Keratinocyte (primary cell): ENCODE measurements at regions not wholly inside any gene's neighbourhood (a gene's known extent, or its start where the extent isn't known, plus 50 kb on each side); places are given as distances from the start of the nearest gene placed in this dataset.

Experiments used
- DNase-seq: peaks from one replicate; pipeline ENCODE4 v3.0.0-alpha.2; 2011; ENCODE audit warnings: low read depth, missing footprints, low spot score
- FAIRE-seq: peaks from 2 replicates; lab custom pipeline; 2011; peaks lifted over from hg19 to GRCh38; lab: Jason Lieb, UNC
- H2AFZ ChIP-seq: 2 replicates; pipeline ENCODE4 v1.6.0; 2012; ENCODE audit warnings: low read length, control low read depth, inconsistent platforms; ENCODE audit not compliant: control insufficient read depth
- H3K27ac ChIP-seq: 2 replicates; pipeline ENCODE4 v1.5.1; 2011; ENCODE audit warnings: low read length; ENCODE audit not compliant: control insufficient read depth, insufficient read depth
- H3K27me3 ChIP-seq: 3 replicates; pipeline ENCODE4 v1.6.0; 2011; ENCODE audit warnings: low read length; ENCODE audit not compliant: control insufficient read depth, insufficient read depth; ENCODE audit errors: extremely low read depth
- H3K36me3 ChIP-seq, 2 experiments: 2 replicates in 1 of 2; 3 replicates in 1 of 2; pipeline ENCODE4 v1.5.1; 2011; ENCODE audit warnings: low read length in 2 of 2, mild to moderate bottlenecking in 1 of 2; ENCODE audit not compliant: control insufficient read depth in 2 of 2, insufficient read depth in 2 of 2; ENCODE audit errors: extremely low read depth in 1 of 2
- H3K4me1 ChIP-seq: 3 replicates; pipeline ENCODE4 v1.5.1; 2011; ENCODE audit warnings: low read length; ENCODE audit not compliant: control insufficient read depth, insufficient read depth; ENCODE audit errors: extremely low read depth
- H3K4me2 ChIP-seq: 3 replicates; pipeline ENCODE4 v1.6.0; 2011; ENCODE audit warnings: low read depth, low read length; ENCODE audit not compliant: control insufficient read depth, insufficient read depth; ENCODE audit errors: extremely low read depth
- H3K4me3 ChIP-seq, 3 experiments: fragments of 200-600 bp in 1 of 3; sonication (generic) in 1 of 3; 2 replicates in 2 of 3; 3 replicates in 1 of 3; pipeline ENCODE4 v1.5.1; 2011 to 2016; ENCODE audit warnings: low read length in 3 of 3, mild to moderate bottlenecking in 3 of 3, control low read depth in 2 of 3, inconsistent platforms in 1 of 3, low read depth in 1 of 3, mixed read lengths in 1 of 3, mixed run types in 1 of 3, moderate library complexity in 1 of 3; ENCODE audit not compliant: control insufficient read depth in 2 of 3, insufficient read depth in 2 of 3; ENCODE audit errors: extremely low read depth in 1 of 3
- H3K79me2 ChIP-seq: 2 replicates; pipeline ENCODE4 v1.6.0; 2012; ENCODE audit warnings: low read length; ENCODE audit not compliant: control insufficient read depth, insufficient read depth
- H3K9ac ChIP-seq: 3 replicates; pipeline ENCODE4 v1.6.0; 2011; ENCODE audit warnings: low read length; ENCODE audit not compliant: control insufficient read depth, insufficient read depth; ENCODE audit errors: extremely low read depth
- H3K9me1 ChIP-seq: 3 replicates; pipeline ENCODE4 v1.6.0; 2011; ENCODE audit warnings: low read length; ENCODE audit not compliant: control insufficient read depth, insufficient read depth; ENCODE audit errors: extremely low read depth
- H3K9me3 ChIP-seq: 2 replicates; pipeline ENCODE4 v1.5.1; 2012; ENCODE audit warnings: low read depth, low read length; ENCODE audit not compliant: control insufficient read depth
- H4K20me1 ChIP-seq: 3 replicates; pipeline ENCODE4 v1.6.0; 2011; ENCODE audit warnings: low read length; ENCODE audit not compliant: control insufficient read depth, insufficient read depth; ENCODE audit errors: extremely low read depth
- EZH2 ChIP-seq: IDR thresholded peaks from one replicate; pipeline ENCODE4 v1.6.1; 2012; ENCODE audit warnings: inconsistent platforms, mild to moderate bottlenecking, low read length, moderate library complexity
- dilution Hi-C: fragments of 300-500 bp; cut with MboI; formaldehyde crosslinking; loops from one replicate; pipeline ENCODE4 v1.7.0; 2020; ENCODE audit warnings: low sequenced_read_pairs; ENCODE audit not compliant: extremely low pct_ligation_motif_present
- TF ChIP-seq, protein P1 (sequence below), 3 experiments: IDR thresholded peaks in 1 of 3; conservative IDR thresholded peaks in 1 of 3; optimal IDR thresholded peaks in 1 of 3; 2 replicates in 2 of 3; 3 replicates in 1 of 3; pipeline versions ENCODE3 to v1.5.1; 2011; ENCODE audit warnings: low read length in 3 of 3, mild to moderate bottlenecking in 3 of 3, moderate library complexity in 2 of 3, control low read depth in 1 of 3, inconsistent platforms in 1 of 3; ENCODE audit not compliant: insufficient read depth in 2 of 3; ENCODE audit errors: extremely low read depth in 1 of 3

- H3K9ac ChIP-seq = no peak overlapping the region
- no peak overlapping the region for H3K4me3 ChIP-seq
- H4K20me1 ChIP-seq = no peaks in the 10 kb centered on the region
- H3K79me2 ChIP-seq = no peaks in the 10 kb centered on the region
- H2AFZ ChIP-seq = no peak overlapping the region
- no peaks in the 10 kb centered on the region for H3K4me1 ChIP-seq
- no peaks in the 10 kb centered on the region for H3K9me1 ChIP-seq
- H3K27ac ChIP-seq = no peak overlapping the region
- TF ChIP-seq, protein P1, sequence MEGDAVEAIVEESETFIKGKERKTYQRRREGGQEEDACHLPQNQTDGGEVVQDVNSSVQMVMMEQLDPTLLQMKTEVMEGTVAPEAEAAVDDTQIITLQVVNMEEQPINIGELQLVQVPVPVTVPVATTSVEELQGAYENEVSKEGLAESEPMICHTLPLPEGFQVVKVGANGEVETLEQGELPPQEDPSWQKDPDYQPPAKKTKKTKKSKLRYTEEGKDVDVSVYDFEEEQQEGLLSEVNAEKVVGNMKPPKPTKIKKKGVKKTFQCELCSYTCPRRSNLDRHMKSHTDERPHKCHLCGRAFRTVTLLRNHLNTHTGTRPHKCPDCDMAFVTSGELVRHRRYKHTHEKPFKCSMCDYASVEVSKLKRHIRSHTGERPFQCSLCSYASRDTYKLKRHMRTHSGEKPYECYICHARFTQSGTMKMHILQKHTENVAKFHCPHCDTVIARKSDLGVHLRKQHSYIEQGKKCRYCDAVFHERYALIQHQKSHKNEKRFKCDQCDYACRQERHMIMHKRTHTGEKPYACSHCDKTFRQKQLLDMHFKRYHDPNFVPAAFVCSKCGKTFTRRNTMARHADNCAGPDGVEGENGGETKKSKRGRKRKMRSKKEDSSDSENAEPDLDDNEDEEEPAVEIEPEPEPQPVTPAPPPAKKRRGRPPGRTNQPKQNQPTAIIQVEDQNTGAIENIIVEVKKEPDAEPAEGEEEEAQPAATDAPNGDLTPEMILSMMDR (optimal IDR thresholded peaks at IDR 0.05 in 1 of 3, IDR thresholded peaks at IDR 0.05 in 1 of 3, conservative IDR thresholded peaks at IDR 0.05 in 1 of 3; ENCODE audit: extremely low read depth in 1 of 3, insufficient read depth in 2 of 3, low read length in 3 of 3) = no peak
- TF ChIP-seq EZH2 = no peak
- H3K36me3 ChIP-seq = no peaks in the 10 kb centered on the region
- no peaks in the 10 kb centered on the region for H3K9me3 ChIP-seq
- dilution Hi-C loops = no loop called here
- no peaks in the 10 kb centered on the region for H3K27me3 ChIP-seq
- H3K4me2 ChIP-seq = no peak overlapping the region
- DNase-seq = no peak
- FAIRE-seq = no peak
Measured at GRCh38 chr10:2745666-2746065, 321.7 kb upstream of the PFKP start.

- Histone ChIP-seq H3K36me3 (no peaks in the 10 kb centered on the region), H2AFZ (no peak overlapping the region), H3K27me3 (no peaks in the 10 kb centered on the region), H3K4me2 (no peak overlapping the region), H3K79me2 (no peaks in the 10 kb centered on the region), H3K4me1 (no peaks in the 10 kb centered on the region), H3K9me3 (no peaks in the 10 kb centered on the region), H3K27ac (no peak overlapping the region), H3K4me3 (no peak overlapping the region), H3K9ac (no peak overlapping the region), H4K20me1 (no peaks in the 10 kb centered on the region), H3K9me1 (no peaks in the 10 kb centered on the region)
- FAIRE-seq = no peak
- TF ChIP-seq EZH2 = no peak
- TF ChIP-seq, protein P1 (optimal IDR thresholded peaks at IDR 0.05 in 1 of 3, IDR thresholded peaks at IDR 0.05 in 1 of 3, conservative IDR thresholded peaks at IDR 0.05 in 1 of 3; ENCODE audit: extremely low read depth in 1 of 3, insufficient read depth in 2 of 3, low read length in 3 of 3) = no peak
- dilution Hi-C loops = no loop called here
- DNase-seq = no peak
Measured at GRCh38 chr10:2744547-2745200, 322.7 kb upstream of the PFKP start.
